ENCODE measurements at regions not wholly inside any gene's neighbourhood (a gene's known extent, or its start where the extent isn't known, plus 50 kb on each side); places are given as distances from the start of the nearest gene placed in this dataset.

GRCh38 chr7:45258533-45259226 is 101.1 kb downstream of the RAMP3 start:
- Histone ChIP-seq H3K9me3 (ENCODE audit: control insufficient read depth, low read depth, low read length) (no peaks in the 10 kb centered on the region), H4K5ac (ENCODE audit: insufficient read length, low read depth, low read length) (no peak overlapping the region), H3K23ac (ENCODE audit: insufficient read length, low read depth, low read length) (no peak overlapping the region), H4K20me1 (ENCODE audit: control insufficient read depth, insufficient read depth, insufficient read length) (no peaks in the 10 kb centered on the region), H3K18ac (ENCODE audit: insufficient read length, low read depth, low read length) (no peak overlapping the region), H4K91ac (ENCODE audit: insufficient read length, low read depth, low read length) (no peak overlapping the region), H3K14ac (ENCODE audit: insufficient read depth, low read length) (no peak overlapping the region), H3K4me2 (ENCODE audit: insufficient read depth, insufficient read length, low read length) (no peak overlapping the region), H4K8ac (replicated peaks; ENCODE audit: insufficient read length, low read depth, low read length) (no peak overlapping the region), H2BK120ac (ENCODE audit: low read depth, low read length, poor library complexity, severe bottlenecking) (no peak overlapping the region), H2BK15ac (ENCODE audit: low read depth, low read length) (no peak overlapping the region), H2AK5ac (ENCODE audit: insufficient read length, low read length) (no peak overlapping the region), H3K79me2 (ENCODE audit: insufficient read depth, low read length) (no peaks in the 10 kb centered on the region), H3K4ac (ENCODE audit: low read depth, low read length) (no peak overlapping the region), H2BK12ac (ENCODE audit: insufficient read length, low read depth, low read length) (no peak overlapping the region), H3K9ac (ENCODE audit: extremely low read depth, insufficient read length, low read length) (no peak overlapping the region), H3K27me3 (ENCODE audit: insufficient read depth, low read length) (no peaks in the 10 kb centered on the region), H3K23me2 (ENCODE audit: insufficient read length, low read depth, low read length, poor library complexity, severe bottlenecking) (no peaks in the 10 kb centered on the region), H3T11ph (ENCODE audit: low read length) (no peak overlapping the region), H3K56ac (ENCODE audit: insufficient read length, low read depth, low read length) (no peak overlapping the region), H3K27ac (ENCODE audit: insufficient read length, low read depth, low read length) (no peak overlapping the region), H3K79me1 (ENCODE audit: insufficient read depth, low read depth, low read length, poor library complexity, severe bottlenecking) (no peaks in the 10 kb centered on the region), H3K4me1 (ENCODE audit: insufficient read depth, low read length) (no peaks in the 10 kb centered on the region), H2AFZ (ENCODE audit: low read length) (no peak overlapping the region), H2BK5ac (ENCODE audit: insufficient read length, low read length) (no peak overlapping the region), H2BK20ac (ENCODE audit: low read depth, low read length, poor library complexity, severe bottlenecking) (no peak overlapping the region)
- H3K4me3 Mint-ChIP-seq: no peak overlapping the region
- DNase-seq: no peak
- H3K27me3 Mint-ChIP-seq (ENCODE audit: low read depth): peaks cover 17% of the 10 kb centered on the region
- peaks cover 4 to 14% (median 7%) of the 10 kb centered on the region in 3 experiments for H3K36me3 Mint-ChIP-seq (ENCODE audit: insufficient read depth in 1 of 3, low read depth in 3 of 3)
- no peak for TF ChIP-seq CTCF (conservative IDR thresholded peaks at IDR 0.05)
- H3K9me3 Mint-ChIP-seq: peaks cover 9 to 21% of the 10 kb centered on the region in 2 experiments
- WGBS (ENCODE audit: extremely low coverage, insufficient read length, low lambda C conversion rate): no CpG with 5 or more reads among the region's 5 CpGs
- H3K4me1 Mint-ChIP-seq: peaks cover 7 to 18% of the 10 kb centered on the region in 2 experiments
- no peak overlapping the region for H3K27ac Mint-ChIP-seq
